ENCODE measurements at regions not wholly inside any gene's neighbourhood (a gene's known extent, or its start where the extent isn't known, plus 50 kb on each side); places are given as distances from the start of the nearest gene placed in this dataset.

DNA sequence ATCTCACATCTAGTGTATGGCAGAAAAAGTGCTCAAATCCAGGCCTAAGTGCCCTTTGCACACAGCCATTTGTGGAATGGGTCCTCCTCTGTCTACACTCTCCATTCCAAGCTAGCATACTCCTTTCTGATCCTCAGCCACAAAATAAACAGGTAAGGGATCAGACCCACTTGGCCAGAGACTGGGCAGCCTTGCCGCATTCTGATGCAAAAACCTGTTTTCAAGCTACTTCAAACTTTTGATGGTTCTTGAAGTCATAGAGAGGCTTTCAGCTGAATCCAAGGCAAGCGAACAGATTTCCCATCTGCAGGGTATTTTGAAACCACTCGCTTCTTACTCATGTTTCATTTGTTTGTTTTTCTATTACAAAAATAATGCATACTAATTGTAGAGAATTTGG, 136.6 kb upstream of the NAV2 start:
- DNase-seq (peak; percentile 71 to 85 (median 73)), ATAC-seq (ENCODE audit: insufficient read depth, low FRiP score) (peak; percentile 63)
- Histone ChIP-seq H3K36me3 (ENCODE audit: control insufficient read depth in 4 of 4, insufficient read depth in 4 of 4, low read length in 4 of 4) (no peaks in the 10 kb centered on the region), H3K4me3 (no peak overlapping the region), H3K27me3 (ENCODE audit: control insufficient read depth in 3 of 3, insufficient read depth in 3 of 3, low read length in 2 of 3) (peaks cover 0 to 2% (median 0%) of the 10 kb centered on the region in 3 donors), H3K27ac (ENCODE audit: low read depth in 1 of 2, low read length in 1 of 2) (peak overlapping the region in 1 of 2 donors; percentile 41), H3K4me1 (ENCODE audit: control insufficient read depth in 5 of 5, insufficient read depth in 5 of 5, low read length in 5 of 5) (peaks cover 19 to 33% (median 25%) of the 10 kb centered on the region in 5 donors), H3K9ac (ENCODE audit: insufficient read depth in 1 of 2, low read length in 2 of 2) (no peak overlapping the region), H3K9me3 (ENCODE audit: control insufficient read depth in 4 of 4, insufficient read depth in 3 of 4, low read length in 3 of 4) (peaks cover 0 to 2% (median under 1%) of the 10 kb centered on the region in 4 donors)
- TF ChIP-seq CTCF (IDR thresholded peaks at IDR 0.05; ENCODE audit: control extremely low read depth, extremely low read depth) = no peak
- 74 to 84% methylated on average over 3 of the region's 3 CpGs for WGBS, 2 donors

DNA sequence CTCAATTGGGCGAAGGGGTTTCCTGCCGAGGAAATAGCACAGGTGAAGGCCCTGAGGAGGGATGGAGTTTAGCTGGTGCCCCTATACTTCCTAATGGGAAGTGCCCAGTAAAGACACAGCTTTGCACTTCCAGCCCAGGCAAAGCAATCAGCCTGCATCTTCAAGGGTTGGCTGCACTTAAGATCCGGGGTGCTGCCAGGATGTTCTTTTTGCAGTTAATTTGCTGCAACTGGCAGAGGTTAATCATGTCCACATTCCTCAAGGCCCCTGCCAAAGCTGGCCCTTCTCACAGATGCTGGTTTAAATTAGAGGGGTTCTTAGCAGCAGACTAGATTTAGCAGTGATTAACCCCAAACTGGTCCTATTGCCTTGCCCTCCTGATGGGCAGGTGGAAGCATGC, 137.7 kb upstream of the NAV2 start:
- Histone ChIP-seq H3K27ac (ENCODE audit: low read depth in 1 of 2, low read length in 1 of 2) (no peak overlapping the region), H3K9ac (ENCODE audit: insufficient read depth in 1 of 2, low read length in 2 of 2) (no peak overlapping the region), H3K36me3 (ENCODE audit: control insufficient read depth in 4 of 4, insufficient read depth in 4 of 4, low read length in 4 of 4) (no peaks in the 10 kb centered on the region), H3K27me3 (ENCODE audit: control insufficient read depth in 3 of 3, insufficient read depth in 3 of 3, low read length in 2 of 3) (peaks cover 0 to 2% (median 0%) of the 10 kb centered on the region in 3 donors), H3K9me3 (ENCODE audit: control insufficient read depth in 4 of 4, insufficient read depth in 3 of 4, low read length in 3 of 4) (peaks cover 0 to 3% (median 2%) of the 10 kb centered on the region in 4 donors), H3K4me1 (ENCODE audit: control insufficient read depth in 5 of 5, insufficient read depth in 5 of 5, low read length in 5 of 5) (peaks cover 19 to 33% (median 25%) of the 10 kb centered on the region in 5 donors), H3K4me3 (no peak overlapping the region)
- ATAC-seq (ENCODE audit: insufficient read depth, low FRiP score) (no peak), DNase-seq (no peak)
- no peak for TF ChIP-seq CTCF (IDR thresholded peaks at IDR 0.05; ENCODE audit: control extremely low read depth, extremely low read depth)
- WGBS, 2 donors = 52 to 53% methylated on average over 3 of the region's 3 CpGs

DNA sequence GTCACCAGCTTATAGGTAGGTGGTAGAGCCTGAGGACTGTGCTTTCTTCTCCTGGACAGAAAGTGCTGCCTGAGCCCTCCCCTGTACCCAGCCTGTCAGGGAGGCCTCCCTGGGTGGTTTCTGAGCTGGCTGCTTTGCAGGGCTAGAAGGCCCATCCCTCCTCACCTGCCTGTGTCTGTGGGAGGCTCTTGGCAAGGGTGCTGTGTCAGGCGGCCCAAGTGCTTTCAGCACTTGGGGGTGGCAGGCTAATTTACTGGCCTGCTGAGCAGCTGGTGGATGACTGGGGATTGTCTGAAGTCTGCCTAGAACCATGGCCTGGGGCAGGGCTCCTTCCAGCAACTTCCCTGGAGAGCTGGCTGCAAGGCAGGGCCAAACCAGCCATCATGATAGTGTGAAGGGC, 139.0 kb upstream of the NAV2 start:
- WGBS, 2 donors = 80 to 100% methylated on average over 1 of the region's 1 CpG
- no peak overlapping the region for H3K4me3 ChIP-seq
- peaks cover 0 to 2% (median 0%) of the 10 kb centered on the region in 3 donors for H3K27me3 ChIP-seq (ENCODE audit: control insufficient read depth in 3 of 3, insufficient read depth in 3 of 3, low read length in 2 of 3)
- no peaks in the 10 kb centered on the region for H3K36me3 ChIP-seq (ENCODE audit: control insufficient read depth in 4 of 4, insufficient read depth in 4 of 4, low read length in 4 of 4)
- no peak for ATAC-seq (ENCODE audit: insufficient read depth, low FRiP score)
- H3K27ac ChIP-seq (ENCODE audit: low read depth in 1 of 2, low read length in 1 of 2) = peak overlapping the region in 1 of 2 donors; percentile 64
- no peak overlapping the region for H3K9ac ChIP-seq (ENCODE audit: insufficient read depth in 1 of 2, low read length in 2 of 2)
- no peak for TF ChIP-seq CTCF (IDR thresholded peaks at IDR 0.05; ENCODE audit: control extremely low read depth, extremely low read depth)
- DNase-seq = no peak
- H3K9me3 ChIP-seq (ENCODE audit: control insufficient read depth in 4 of 4, insufficient read depth in 3 of 4, low read length in 3 of 4) = peaks cover 0 to 3% (median 2%) of the 10 kb centered on the region in 4 donors
- H3K4me1 ChIP-seq (ENCODE audit: control insufficient read depth in 5 of 5, insufficient read depth in 5 of 5, low read length in 5 of 5) = peaks cover 17 to 28% (median 22%) of the 10 kb centered on the region in 5 donors

DNA sequence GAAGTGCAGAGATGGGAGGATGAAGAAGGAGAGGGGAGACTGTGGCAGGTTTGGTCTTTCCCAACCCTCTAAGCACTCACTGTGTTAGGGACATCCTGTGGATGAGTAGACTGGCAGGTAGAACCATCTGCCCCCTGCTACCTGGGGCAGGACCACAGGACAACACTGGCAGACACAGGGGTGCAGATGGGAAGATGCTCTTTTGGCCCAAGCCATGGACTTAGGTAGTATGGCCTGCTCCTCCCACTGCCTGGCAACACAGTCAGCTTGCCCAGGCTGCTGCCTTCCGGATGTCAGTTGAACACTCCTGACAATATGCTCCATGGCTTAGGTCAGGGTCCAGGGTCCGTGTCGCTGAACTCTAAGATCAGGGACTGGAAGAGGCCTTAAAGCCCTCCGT, 140.7 kb upstream of the NAV2 start:
- no peak overlapping the region for H3K27ac ChIP-seq (ENCODE audit: low read depth in 1 of 2, low read length in 1 of 2)
- no peak for ATAC-seq (ENCODE audit: insufficient read depth, low FRiP score)
- WGBS, 2 donors = 95 to 97% methylated on average over 4 of the region's 4 CpGs

More for the DNA sequence above, 140.7 kb upstream of the NAV2 start:
- Histone ChIP-seq H3K36me3 (ENCODE audit: control insufficient read depth in 4 of 4, insufficient read depth in 4 of 4, low read length in 4 of 4) (no peaks in the 10 kb centered on the region), H3K4me1 (ENCODE audit: control insufficient read depth in 5 of 5, insufficient read depth in 5 of 5, low read length in 5 of 5) (peaks cover 4 to 11% (median 7%) of the 10 kb centered on the region in 5 donors), H3K9me3 (ENCODE audit: control insufficient read depth in 4 of 4, insufficient read depth in 3 of 4, low read length in 3 of 4) (peaks cover 0 to 5% (median 3%) of the 10 kb centered on the region in 4 donors), H3K27me3 (ENCODE audit: control insufficient read depth in 3 of 3, insufficient read depth in 3 of 3, low read length in 2 of 3) (peaks cover 0 to 2% (median 0%) of the 10 kb centered on the region in 3 donors), H3K4me3 (no peak overlapping the region), H3K9ac (ENCODE audit: insufficient read depth in 1 of 2, low read length in 2 of 2) (no peak overlapping the region)
- DNase-seq = no peak
- TF ChIP-seq CTCF (IDR thresholded peaks at IDR 0.05; ENCODE audit: control extremely low read depth, extremely low read depth) = no peak

All from lung (tissue), 11 donors.